Lower leg skin (tissue), 4 donors: ENCODE measurements at regions not wholly inside any gene's neighbourhood (a gene's known extent, or its start where the extent isn't known, plus 50 kb on each side); places are given as distances from the start of the nearest gene placed in this dataset.

ENCODE experiments used
- DNase-seq, 2 donors: peaks; one replicate each; pipeline ENCODE4 v3.0.0-alpha.2; 2019; ENCODE audit warnings: low spot score in 2 of 2
- H3K4me3 ChIP-seq: fragments of 200-600 bp; sonication (generic); 2 replicates; pipeline ENCODE4 v1.5.1; 2017; ENCODE audit warnings: mild to moderate bottlenecking, low read depth; ENCODE audit not compliant: poor library complexity, severe bottlenecking
- POLR2A ChIP-seq, 2 donors: fragments of 450-650 bp; IDR thresholded peaks; one replicate each; pipeline ENCODE4 v1.6.1; 2016 to 2017; ENCODE audit warnings: antibody characterized with exemption in 2 of 2, mild to moderate bottlenecking in 1 of 2, moderate library complexity in 1 of 2
- WGBS, 2 donors: methylation state at CpG; one replicate each; pipeline ENCODE4 v1.1.5; 2018; 5-methylcytosine and 5-hydroxymethylcytosine counted together
- intact Hi-C: fragments of 100-400 bp; cut with DNase I; formaldehyde crosslinking; loops from one replicate; pipeline ENCODE4 v1.15.0; 2023; ENCODE audit warnings: low total_unique reads
- TF ChIP-seq, protein P1 (sequence below), 3 donors: fragments of 450-650 bp; IDR thresholded peaks; one replicate each; pipeline ENCODE4 v1.5.1; 2016; ENCODE audit warnings: antibody characterized with exemption in 3 of 3, mild to moderate bottlenecking in 3 of 3, moderate library complexity in 2 of 3

DNA sequence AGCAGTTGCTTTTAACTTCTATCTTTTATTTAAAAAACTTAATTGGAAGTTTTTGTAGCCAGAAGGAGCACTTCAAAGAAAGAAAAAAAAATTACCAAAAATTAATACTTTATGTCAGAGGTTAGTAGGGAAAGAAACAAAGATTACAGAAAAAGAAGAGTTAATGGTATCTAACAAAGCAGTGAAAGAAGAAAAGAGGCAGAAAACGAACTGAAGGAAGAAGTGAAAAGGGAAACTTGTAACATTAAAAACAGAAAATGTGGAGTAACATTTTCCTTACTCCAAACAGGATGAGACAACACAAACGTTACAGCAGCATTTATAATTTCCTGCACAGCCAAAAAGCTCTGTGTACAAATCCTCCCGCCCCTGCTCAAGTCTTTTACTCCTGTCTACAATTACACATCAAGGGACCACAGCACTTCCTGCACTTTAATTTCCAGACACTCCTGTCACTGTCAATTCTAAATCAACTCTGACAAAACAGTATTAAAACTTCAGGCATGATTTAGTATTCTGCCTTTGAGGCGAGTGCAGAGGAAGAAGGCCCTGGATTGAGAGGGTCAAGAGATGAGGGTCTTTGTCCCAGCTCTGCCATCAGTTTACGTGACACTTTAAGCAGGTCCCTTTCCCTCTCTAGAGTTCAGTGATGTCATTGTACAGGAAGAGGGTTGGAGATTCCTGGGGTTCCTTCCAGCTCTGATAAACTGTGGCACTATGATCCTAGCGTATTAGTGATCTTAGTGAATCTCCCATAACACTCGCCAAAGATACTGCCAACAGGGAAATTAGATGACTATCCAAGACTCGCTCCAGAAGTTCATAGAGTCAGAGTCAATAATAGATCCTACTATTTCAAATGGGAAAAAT, 53.2 kb upstream of the LSM14A start:
- H3K4me3 ChIP-seq, result no peak overlapping the region
- TF ChIP-seq POLR2A (IDR thresholded peaks at IDR 0.05), result no peak
- TF ChIP-seq, protein P1, sequence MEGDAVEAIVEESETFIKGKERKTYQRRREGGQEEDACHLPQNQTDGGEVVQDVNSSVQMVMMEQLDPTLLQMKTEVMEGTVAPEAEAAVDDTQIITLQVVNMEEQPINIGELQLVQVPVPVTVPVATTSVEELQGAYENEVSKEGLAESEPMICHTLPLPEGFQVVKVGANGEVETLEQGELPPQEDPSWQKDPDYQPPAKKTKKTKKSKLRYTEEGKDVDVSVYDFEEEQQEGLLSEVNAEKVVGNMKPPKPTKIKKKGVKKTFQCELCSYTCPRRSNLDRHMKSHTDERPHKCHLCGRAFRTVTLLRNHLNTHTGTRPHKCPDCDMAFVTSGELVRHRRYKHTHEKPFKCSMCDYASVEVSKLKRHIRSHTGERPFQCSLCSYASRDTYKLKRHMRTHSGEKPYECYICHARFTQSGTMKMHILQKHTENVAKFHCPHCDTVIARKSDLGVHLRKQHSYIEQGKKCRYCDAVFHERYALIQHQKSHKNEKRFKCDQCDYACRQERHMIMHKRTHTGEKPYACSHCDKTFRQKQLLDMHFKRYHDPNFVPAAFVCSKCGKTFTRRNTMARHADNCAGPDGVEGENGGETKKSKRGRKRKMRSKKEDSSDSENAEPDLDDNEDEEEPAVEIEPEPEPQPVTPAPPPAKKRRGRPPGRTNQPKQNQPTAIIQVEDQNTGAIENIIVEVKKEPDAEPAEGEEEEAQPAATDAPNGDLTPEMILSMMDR (IDR thresholded peaks at IDR 0.05), result no peak
- 40 to 51% methylated on average over 8 of the region's 8 CpGs for WGBS, 2 donors
- DNase-seq, result no peak
- intact Hi-C loops, result no loop called here

DNA sequence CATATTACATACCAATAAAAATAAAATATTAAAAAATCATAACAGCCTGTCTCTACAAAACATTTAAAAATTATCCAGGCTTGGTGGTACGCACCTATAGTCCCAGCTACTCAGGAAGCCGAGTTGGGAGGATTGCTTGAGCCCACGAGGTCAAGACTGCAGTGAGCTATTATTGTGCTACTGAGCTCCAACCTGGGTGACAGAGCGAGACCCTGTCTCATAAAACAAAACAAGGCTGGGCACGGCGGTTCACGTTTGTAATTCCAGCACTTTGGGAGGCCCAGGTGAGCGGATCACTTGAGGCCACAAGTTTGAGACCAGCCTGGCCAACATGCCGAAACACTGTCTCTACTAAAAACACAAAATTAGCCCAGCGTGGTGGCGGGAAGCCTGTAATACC, 52.2 kb upstream of the LSM14A start:
- DNase-seq, result no peak
- intact Hi-C loops, result no loop called here
- TF ChIP-seq, protein P1 (IDR thresholded peaks at IDR 0.05), result no peak
- no peak for TF ChIP-seq POLR2A (IDR thresholded peaks at IDR 0.05)
- H3K4me3 ChIP-seq, result no peak overlapping the region
- WGBS, 2 donors, result 77 to 79% methylated on average over 11 of the region's 11 CpGs

DNA sequence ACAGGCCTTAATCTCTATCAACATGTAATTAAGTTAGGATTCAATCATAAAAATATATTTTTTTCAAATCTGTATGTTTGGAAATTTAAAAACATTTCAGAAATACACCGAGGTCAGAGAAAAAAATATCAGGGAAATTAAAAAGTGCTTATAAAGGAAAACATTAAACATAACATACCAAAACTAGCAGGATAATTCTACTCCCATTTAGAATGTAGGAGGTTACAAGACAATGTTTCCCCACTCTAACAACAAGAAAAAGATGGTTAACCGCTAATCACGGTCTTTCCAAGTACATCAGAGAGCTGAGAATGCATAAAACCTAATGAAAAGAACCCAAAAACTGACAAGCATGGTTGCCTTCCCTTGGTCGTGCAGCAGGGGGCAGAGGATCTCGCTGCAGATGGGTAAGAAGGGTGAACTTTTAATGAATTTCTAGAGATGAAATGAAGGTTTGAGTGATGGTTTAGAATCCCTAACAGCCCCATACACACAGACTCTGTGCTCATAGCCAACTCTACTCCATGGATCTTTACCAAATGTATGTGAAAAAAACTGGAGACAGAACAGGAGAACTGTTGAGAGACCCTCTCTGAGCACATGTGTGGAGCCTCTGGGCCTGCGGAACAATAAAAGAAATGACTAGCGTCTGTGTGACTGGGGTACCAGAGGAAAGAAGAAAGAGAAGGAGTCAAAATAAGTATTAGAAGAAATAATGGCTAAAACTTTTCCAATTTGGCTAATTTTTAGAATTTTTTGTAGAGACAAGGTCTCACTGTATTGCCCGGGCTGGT, 51.3 kb upstream of the LSM14A start:
- intact Hi-C loops, result no loop called here
- H3K4me3 ChIP-seq, result no peak overlapping the region
- TF ChIP-seq, protein P1 (IDR thresholded peaks at IDR 0.05), result no peak
- TF ChIP-seq POLR2A (IDR thresholded peaks at IDR 0.05), result no peak
- 67 to 68% methylated on average over 8 of the region's 8 CpGs for WGBS, 2 donors
- no peak for DNase-seq
